Nephron (organoid): ENCODE measurements at regions not wholly inside any gene's neighbourhood (a gene's known extent, or its start where the extent isn't known, plus 50 kb on each side); places are given as distances from the start of the nearest gene placed in this dataset.

Experiments
- H3K27ac Mint-ChIP-seq, 3 experiments: 2 replicates each; pipeline ENCODE4 v1.8.0; 2020; ENCODE audit warnings: mixed read lengths in 3 of 3, mild to moderate bottlenecking in 2 of 3, moderate library complexity in 1 of 3
- H3K27me3 Mint-ChIP-seq: 2 replicates; pipeline ENCODE4 v1.8.0; 2021; ENCODE audit warnings: low read depth, mild to moderate bottlenecking, moderate library complexity, mixed read lengths
- H3K36me3 Mint-ChIP-seq: 2 replicates; pipeline ENCODE4 v1.8.0; 2020; ENCODE audit warnings: low read depth, mixed read lengths
- H3K4me1 Mint-ChIP-seq: 2 replicates; pipeline ENCODE4 v1.8.0; 2020; ENCODE audit warnings: mixed read lengths
- H3K4me3 Mint-ChIP-seq, 3 experiments: 2 replicates each; pipeline ENCODE4 v1.8.0; 2020; ENCODE audit warnings: mild to moderate bottlenecking in 3 of 3, mixed read lengths in 3 of 3, moderate library complexity in 2 of 3
- H3K9me3 Mint-ChIP-seq: 2 replicates; pipeline ENCODE4 v1.8.0; 2020; ENCODE audit warnings: mixed read lengths
- CTCF ChIP-seq, 3 experiments: fragments of 200-600 bp; sonication (generic); IDR thresholded peaks; one replicate each; pipeline ENCODE4 v1.5.0; 2021; ENCODE audit warnings: antibody characterized with exemption in 3 of 3; ENCODE audit not compliant: unreplicated experiment in 3 of 3

GRCh38 chr1:56301791-56302190 is 277.6 kb downstream of the PLPP3 start:
- H3K27me3 Mint-ChIP-seq, result no peaks in the 10 kb centered on the region
- H3K9me3 Mint-ChIP-seq, result no peaks in the 10 kb centered on the region
- peaks cover 21% of the 10 kb centered on the region for H3K4me1 Mint-ChIP-seq
- H3K4me3 Mint-ChIP-seq, result no peak overlapping the region
- H3K36me3 Mint-ChIP-seq, result no peaks in the 10 kb centered on the region
- no peak for TF ChIP-seq CTCF (IDR thresholded peaks at IDR 0.05; ENCODE audit: unreplicated experiment in 3 of 3)
- H3K27ac Mint-ChIP-seq, result no peak overlapping the region

GRCh38 chr1:56300836-56301235 is 278.5 kb downstream of the PLPP3 start:
- TF ChIP-seq CTCF (IDR thresholded peaks at IDR 0.05; ENCODE audit: unreplicated experiment in 3 of 3), result no peak
- H3K4me1 Mint-ChIP-seq, result peaks cover 21% of the 10 kb centered on the region

GRCh38 chr1:56298866-56299265 is 280.5 kb downstream of the PLPP3 start:
- Mint-ChIP-seq H3K36me3 (no peaks in the 10 kb centered on the region), H3K4me3 (no peak overlapping the region), H3K27me3 (no peaks in the 10 kb centered on the region), H3K9me3 (no peaks in the 10 kb centered on the region), H3K27ac (peak overlapping the region in 1 of 3 experiments; percentile 85), H3K4me1 (peaks cover 10% of the 10 kb centered on the region)
- no peak for TF ChIP-seq CTCF (IDR thresholded peaks at IDR 0.05; ENCODE audit: unreplicated experiment in 3 of 3)

More at GRCh38 chr1:56300836-56301235, 278.5 kb downstream of the PLPP3 start:
- H3K4me3 Mint-ChIP-seq, result no peak overlapping the region
- H3K27me3 Mint-ChIP-seq, result no peaks in the 10 kb centered on the region
- H3K9me3 Mint-ChIP-seq, result no peaks in the 10 kb centered on the region
- H3K36me3 Mint-ChIP-seq, result no peaks in the 10 kb centered on the region
- no peak overlapping the region for H3K27ac Mint-ChIP-seq

- H3K27me3 Mint-ChIP-seq, result no peaks in the 10 kb centered on the region
- TF ChIP-seq CTCF (IDR thresholded peaks at IDR 0.05; ENCODE audit: unreplicated experiment in 3 of 3), result no peak
- no peaks in the 10 kb centered on the region for H3K9me3 Mint-ChIP-seq
- peaks cover 10% of the 10 kb centered on the region for H3K4me1 Mint-ChIP-seq
- H3K4me3 Mint-ChIP-seq, result no peak overlapping the region
- H3K27ac Mint-ChIP-seq, result no peak overlapping the region
- H3K36me3 Mint-ChIP-seq, result no peaks in the 10 kb centered on the region
Measured at GRCh38 chr1:56297904-56298303, 281.5 kb downstream of the PLPP3 start.

GRCh38 chr1:56297208-56297607 is 282.2 kb downstream of the PLPP3 start:
- H3K36me3 Mint-ChIP-seq, result no peaks in the 10 kb centered on the region
- no peak for TF ChIP-seq CTCF (IDR thresholded peaks at IDR 0.05; ENCODE audit: unreplicated experiment in 3 of 3)

More at GRCh38 chr1:56297208-56297607, 282.2 kb downstream of the PLPP3 start:
- Mint-ChIP-seq H3K4me1 (peaks cover 10% of the 10 kb centered on the region), H3K9me3 (no peaks in the 10 kb centered on the region), H3K27ac (peak overlapping the region in 1 of 3 experiments; percentile 36), H3K4me3 (no peak overlapping the region), H3K27me3 (no peaks in the 10 kb centered on the region)
